ENCODE measurements at regions not wholly inside any gene's neighbourhood (a gene's known extent, or its start where the extent isn't known, plus 50 kb on each side); places are given as distances from the start of the nearest gene placed in this dataset.

- TF ChIP-seq EZH2phosphoT487 (IDR thresholded peaks at IDR 0.05; ENCODE audit: borderline replicate concordance, low read length) (no peak), CTCF (IDR thresholded peaks at IDR 0.05; ENCODE audit: low read depth, low read length, poor library complexity, severe bottlenecking) (no peak)
Measured at GRCh38 chrX:33741807-33742206, 390.3 kb downstream of the FAM47A start.
